CD14-positive monocyte (primary cell): ENCODE measurements at regions not wholly inside any gene's neighbourhood (a gene's known extent, or its start where the extent isn't known, plus 50 kb on each side); places are given as distances from the start of the nearest gene placed in this dataset.

Source experiments
- DNase-seq, 3 donors: peaks; one replicate each; pipeline ENCODE4 v3.0.0-alpha.2; 2011 to 2022
- H2AFZ ChIP-seq: 2 replicates; pipeline ENCODE4 v1.6.0; 2012; ENCODE audit warnings: mild to moderate bottlenecking, low read depth, low read length, inconsistent platforms; ENCODE audit not compliant: insufficient read depth, poor library complexity, severe bottlenecking
- H3K27ac ChIP-seq, 2 donors: 1 replicate in 1 of 2; 2 replicates in 1 of 2; pipeline ENCODE4 v1.5.1; 2012 to 2013; ENCODE audit warnings: low read length in 2 of 2, control low read depth in 1 of 2, inconsistent platforms in 1 of 2, low read depth in 1 of 2, mild to moderate bottlenecking in 1 of 2
- H3K27me3 ChIP-seq, 2 donors: one replicate each; pipeline versions ENCODE4 v1.6.0 to v1.6.1; 2011 to 2013; ENCODE audit warnings: low read length in 2 of 2; ENCODE audit not compliant: control insufficient read depth in 2 of 2, insufficient read depth in 2 of 2
- H3K36me3 ChIP-seq, 2 donors: replicated peaks in 1 of 2; 1 replicate in 1 of 2; 2 replicates in 1 of 2; pipeline versions ENCODE4 v1.5.1 to v1.6.1; 2012 to 2013; ENCODE audit warnings: low read length in 2 of 2, control low read depth in 1 of 2, inconsistent platforms in 1 of 2, mild to moderate bottlenecking in 1 of 2; ENCODE audit not compliant: insufficient read depth in 2 of 2, control insufficient read depth in 1 of 2
- H3K4me1 ChIP-seq, 2 donors: 1 replicate in 1 of 2; 2 replicates in 1 of 2; pipeline versions ENCODE4 v1.5.1 to v1.6.1; 2012 to 2013; ENCODE audit warnings: low read length in 2 of 2, control low read depth in 1 of 2, inconsistent platforms in 1 of 2, mild to moderate bottlenecking in 1 of 2, moderate library complexity in 1 of 2; ENCODE audit not compliant: insufficient read depth in 2 of 2, control insufficient read depth in 1 of 2
- H3K4me2 ChIP-seq: replicated peaks from 2 replicates; pipeline ENCODE3; 2012; ENCODE audit warnings: low read length, moderate library complexity, mild to moderate bottlenecking; ENCODE audit not compliant: poor library complexity, severe bottlenecking; ENCODE audit errors: extremely low read depth
- H3K4me3 ChIP-seq, 3 experiments: fragments of 200-600 bp in 1 of 3; sonication (generic) in 1 of 3; replicated peaks in 1 of 3; 1 replicate in 2 of 3; 2 replicates in 1 of 3; pipeline ENCODE4 v1.5.1; 2011 to 2013; ENCODE audit warnings: low read length in 3 of 3, mild to moderate bottlenecking in 3 of 3, control low read depth in 2 of 3, low read depth in 2 of 3, inconsistent platforms in 1 of 3, moderate library complexity in 1 of 3
- H3K79me2 ChIP-seq: 2 replicates; pipeline ENCODE4 v1.6.0; 2012; ENCODE audit warnings: mild to moderate bottlenecking, control low read depth, inconsistent platforms, low read length, moderate library complexity; ENCODE audit not compliant: insufficient read depth
- H3K9ac ChIP-seq: 2 replicates; pipeline ENCODE4 v1.6.0; 2017; ENCODE audit warnings: low read length, mild to moderate bottlenecking; ENCODE audit not compliant: insufficient read depth, poor library complexity, severe bottlenecking
- H3K9me3 ChIP-seq, 2 donors: replicated peaks in 1 of 2; 1 replicate in 1 of 2; 2 replicates in 1 of 2; pipeline versions ENCODE4 v1.5.1 to v1.6.1; 2012 to 2013; ENCODE audit warnings: low read length in 2 of 2, control low read depth in 1 of 2; ENCODE audit not compliant: control insufficient read depth in 1 of 2, insufficient read depth in 1 of 2
- H4K20me1 ChIP-seq: 2 replicates; pipeline ENCODE4 v1.6.0; 2012; ENCODE audit warnings: mild to moderate bottlenecking, low read length, control low read depth, moderate library complexity; ENCODE audit not compliant: insufficient read depth
- H3K27ac Mint-ChIP-seq, 7 donors: one replicate each; pipeline ENCODE4 v1.8.0; 2020; ENCODE audit warnings: mild to moderate bottlenecking in 7 of 7, mixed read lengths in 7 of 7, moderate library complexity in 6 of 7, inconsistent platforms in 2 of 7
- H3K27me3 Mint-ChIP-seq, 3 donors: one replicate each; pipeline ENCODE4 v1.8.0; 2021 to 2022; ENCODE audit warnings: low read depth in 3 of 3, mild to moderate bottlenecking in 3 of 3, mixed read lengths in 3 of 3, moderate library complexity in 3 of 3, inconsistent platforms in 1 of 3
- H3K36me3 Mint-ChIP-seq, 2 donors: one replicate each; pipeline ENCODE4 v1.8.0; 2020; ENCODE audit warnings: mixed read lengths in 2 of 2, inconsistent platforms in 1 of 2, mild to moderate bottlenecking in 1 of 2
- H3K4me1 Mint-ChIP-seq: one replicate; pipeline ENCODE4 v1.8.0; 2020; ENCODE audit warnings: mild to moderate bottlenecking, mixed read lengths
- H3K4me3 Mint-ChIP-seq, 2 donors: one replicate each; pipeline ENCODE4 v1.8.0; 2020; ENCODE audit warnings: mild to moderate bottlenecking in 2 of 2, mixed read lengths in 2 of 2, moderate library complexity in 1 of 2
- H3K9me3 Mint-ChIP-seq, 7 donors: one replicate each; pipeline ENCODE4 v1.8.0; 2020 to 2022; ENCODE audit warnings: mixed read lengths in 7 of 7, mild to moderate bottlenecking in 6 of 7, moderate library complexity in 6 of 7, inconsistent platforms in 2 of 7
- WGBS: methylation state at CpG from one replicate; pipeline ENCODE4 v1.1.5; 2013; ENCODE audit warnings: missing lambda C conversion rate; ENCODE audit not compliant: insufficient coverage; 5-methylcytosine and 5-hydroxymethylcytosine counted together
- intact Hi-C, 2 donors: fragments of 100-400 bp; cut with micrococcal nuclease; formaldehyde crosslinking; loops; one replicate each; pipeline versions ENCODE4 v1.15.0 to v1.15.1; 2023
- TF ChIP-seq, protein P1 (sequence below): fragments of 200-600 bp; IDR thresholded peaks from one replicate; pipeline ENCODE4 v1.8.0; 2022; ENCODE audit warnings: antibody characterized with exemption, mild to moderate bottlenecking

DNA sequence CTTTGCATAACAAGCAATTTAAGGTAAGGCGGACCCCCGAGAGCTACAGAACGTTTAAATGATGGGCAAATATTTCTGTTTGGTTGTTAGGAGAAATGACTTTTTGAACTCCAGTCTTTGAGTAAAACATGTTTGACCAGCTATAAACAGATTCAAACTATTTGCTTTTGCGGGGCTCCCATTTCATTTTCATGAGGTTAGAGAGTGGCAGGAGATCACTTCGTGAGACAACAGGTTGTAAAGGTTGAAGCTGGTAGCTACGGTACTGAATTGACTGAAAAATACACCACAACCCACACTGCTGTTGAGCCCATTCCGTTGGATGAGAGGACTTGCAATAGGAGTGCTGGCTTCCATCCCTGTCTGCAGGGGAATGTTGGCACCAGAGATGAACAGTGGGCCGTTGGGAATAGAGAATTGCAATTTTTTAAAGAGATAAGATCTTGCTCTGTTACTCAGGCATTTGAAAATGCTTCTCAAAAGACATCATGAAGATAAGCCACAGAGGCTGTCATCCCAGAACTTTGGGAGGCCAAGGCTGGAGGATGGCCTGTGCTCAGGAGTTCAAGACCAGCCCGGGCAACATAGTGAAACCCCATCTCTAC, 65.7 kb upstream of the CARD11 start:
- Histone ChIP-seq H3K9ac (no peak overlapping the region), H3K79me2 (no peaks in the 10 kb centered on the region), H3K4me3 (no peak overlapping the region), H3K27me3 (no peaks in the 10 kb centered on the region), H3K4me1 (no peaks in the 10 kb centered on the region), H3K36me3 (no peaks in the 10 kb centered on the region), H2AFZ (no peak overlapping the region), H3K9me3 (peaks cover 9 to 13% of the 10 kb centered on the region in 2 donors), H3K27ac (no peak overlapping the region), H3K4me2 (no peak overlapping the region), H4K20me1 (no peaks in the 10 kb centered on the region)
- Mint-ChIP-seq H3K4me3 (no peak overlapping the region), H3K9me3 (peaks cover 8 to 35% (median 24%) of the 10 kb centered on the region in 7 donors), H3K4me1 (peaks cover 2% of the 10 kb centered on the region), H3K36me3 (no peaks in the 10 kb centered on the region), H3K27me3 (peaks cover 3 to 27% (median 5%) of the 10 kb centered on the region in 3 donors), H3K27ac (no peak overlapping the region)
- DNase-seq = no peak
- intact Hi-C loops = no loop called here
- 100% methylated on average over 1 of the region's 9 CpGs for WGBS
- TF ChIP-seq, protein P1, sequence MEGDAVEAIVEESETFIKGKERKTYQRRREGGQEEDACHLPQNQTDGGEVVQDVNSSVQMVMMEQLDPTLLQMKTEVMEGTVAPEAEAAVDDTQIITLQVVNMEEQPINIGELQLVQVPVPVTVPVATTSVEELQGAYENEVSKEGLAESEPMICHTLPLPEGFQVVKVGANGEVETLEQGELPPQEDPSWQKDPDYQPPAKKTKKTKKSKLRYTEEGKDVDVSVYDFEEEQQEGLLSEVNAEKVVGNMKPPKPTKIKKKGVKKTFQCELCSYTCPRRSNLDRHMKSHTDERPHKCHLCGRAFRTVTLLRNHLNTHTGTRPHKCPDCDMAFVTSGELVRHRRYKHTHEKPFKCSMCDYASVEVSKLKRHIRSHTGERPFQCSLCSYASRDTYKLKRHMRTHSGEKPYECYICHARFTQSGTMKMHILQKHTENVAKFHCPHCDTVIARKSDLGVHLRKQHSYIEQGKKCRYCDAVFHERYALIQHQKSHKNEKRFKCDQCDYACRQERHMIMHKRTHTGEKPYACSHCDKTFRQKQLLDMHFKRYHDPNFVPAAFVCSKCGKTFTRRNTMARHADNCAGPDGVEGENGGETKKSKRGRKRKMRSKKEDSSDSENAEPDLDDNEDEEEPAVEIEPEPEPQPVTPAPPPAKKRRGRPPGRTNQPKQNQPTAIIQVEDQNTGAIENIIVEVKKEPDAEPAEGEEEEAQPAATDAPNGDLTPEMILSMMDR = no peak

- no peak overlapping the region for H3K4me3 ChIP-seq
- no peaks in the 10 kb centered on the region for H3K36me3 ChIP-seq
- peaks cover 2% of the 10 kb centered on the region for H3K4me1 Mint-ChIP-seq
- H3K9me3 ChIP-seq = peaks cover 9% of the 10 kb centered on the region in 2 donors
- intact Hi-C loops = no loop called here
- H3K27me3 Mint-ChIP-seq = peaks cover 0 to 39% (median 7%) of the 10 kb centered on the region in 3 donors
- H3K4me3 Mint-ChIP-seq = no peak overlapping the region
- TF ChIP-seq, protein P1 = no peak
- no peak for DNase-seq
- H3K4me2 ChIP-seq = no peak overlapping the region
- H3K27ac ChIP-seq = no peak overlapping the region
- no peaks in the 10 kb centered on the region for H3K36me3 Mint-ChIP-seq
- no peaks in the 10 kb centered on the region for H3K79me2 ChIP-seq
- peaks cover 8 to 28% (median 16%) of the 10 kb centered on the region in 7 donors for H3K9me3 Mint-ChIP-seq
- WGBS = 0% methylated on average over 1 of the region's 5 CpGs
- no peaks in the 10 kb centered on the region for H4K20me1 ChIP-seq
- H3K4me1 ChIP-seq = no peaks in the 10 kb centered on the region
- no peak overlapping the region for H3K9ac ChIP-seq
- no peak overlapping the region for H2AFZ ChIP-seq
- H3K27ac Mint-ChIP-seq = no peak overlapping the region
- H3K27me3 ChIP-seq = no peaks in the 10 kb centered on the region
These were observed 68.9 kb upstream of the CARD11 start for GRCh38 chr7:3112479-3113134.
